A549 (cell line): ENCODE measurements at regions not wholly inside any gene's neighbourhood (a gene's known extent, or its start where the extent isn't known, plus 50 kb on each side); places are given as distances from the start of the nearest gene placed in this dataset.
"Not testable (repeated sequence)": the region's sequence is repeated elsewhere in the genome, so short reads cannot be mapped to it uniquely, and the experiment has no call there.

Experiments used
- ATAC-seq, 2 experiments: fragments of 200-7000 bp in 1 of 2; fragments of >200 bp in 1 of 2; cut with Nextera tagmentation in 1 of 2; cut with Tn5 transposase in 1 of 2; 3 replicates each; pipeline versions ENCODE4 v1.8.0 to v1.9.1; 2018 to 2020; ENCODE audit warnings: mild to moderate bottlenecking in 1 of 2, moderate library complexity in 1 of 2
- CTCF ChIA-PET: fragments of 300-600 bp; sonication (Branson Sonifier 250); formaldehyde crosslinking; extraction: SDS; loops from one replicate; lab custom pipeline; 2021; ENCODE audit warnings: antibody characterized with exemption, inconsistent platforms; lab: Yijun Ruan, JAX
- POLR2A ChIA-PET: fragments of 350-600 bp; formaldehyde crosslinking; extraction: SDS; loops from one replicate; lab custom pipeline; 2021; ENCODE audit warnings: antibody characterized with exemption, inconsistent platforms; lab: Yijun Ruan, JAX
- DNase-seq, 2 experiments: peaks; one replicate each; pipeline versions ENCODE4 v3.0.0 to v3.0.0-alpha.2; 2011 to 2016; ENCODE audit warnings: low read depth in 1 of 2, low spot score in 1 of 2
- FAIRE-seq: peaks from 2 replicates; lab custom pipeline; 2011; peaks lifted over from hg19 to GRCh38; lab: Jason Lieb, UNC
- H3K27ac ChIP-seq, 2 experiments: fragments of >200 bp; sonication (Bioruptor Twin); formaldehyde crosslinking; 3 replicates each; pipeline ENCODE4 v1.5.1; 2016 to 2017
- H3K4me1 ChIP-seq: fragments of >200 bp; sonication (Bioruptor Twin); formaldehyde crosslinking; 3 replicates; pipeline ENCODE4 v1.6.1; 2016
- H3K4me2 ChIP-seq: fragments of >200 bp; sonication (Bioruptor Twin); formaldehyde crosslinking; 3 replicates; pipeline ENCODE4 v1.6.1; 2016
- H3K4me3 ChIP-seq: fragments of >200 bp; sonication (Bioruptor Twin); formaldehyde crosslinking; 3 replicates; pipeline ENCODE4 v1.5.1; 2016
- H3K9me3 ChIP-seq: fragments of >200 bp; sonication (Bioruptor Twin); formaldehyde crosslinking; 3 replicates; pipeline ENCODE4 v1.6.1; 2016
- EHF ChIP-seq: fragments of 250-450 bp; sonication (Bioruptor Pico); IDR thresholded peaks from 2 replicates; pipeline ENCODE4 v1.5.0; 2020; ENCODE audit warnings: mild to moderate bottlenecking
- EHMT2 ChIP-seq: fragments of 200-600 bp; sonication (generic); IDR thresholded peaks from 2 replicates; pipeline ENCODE4 v1.6.1; 2016; ENCODE audit warnings: antibody characterized with exemption, low read depth, mild to moderate bottlenecking, moderate library complexity
- FOSB ChIP-seq: fragments of 250-450 bp; sonication (Bioruptor Pico); IDR thresholded peaks from 2 replicates; pipeline ENCODE4 v1.5.0; 2020; ENCODE audit warnings: mild to moderate bottlenecking, moderate library complexity
- HDAC2 ChIP-seq: fragments of 200-600 bp; sonication (generic); IDR thresholded peaks from 2 replicates; pipeline ENCODE4 v1.6.1; 2016
- HOXA7 ChIP-seq: fragments of 250-450 bp; sonication (Bioruptor Pico); IDR thresholded peaks from 2 replicates; pipeline ENCODE4 v1.5.0; 2020; ENCODE audit warnings: mild to moderate bottlenecking, moderate library complexity
- HOXB5 ChIP-seq: fragments of 250-450 bp; sonication (Bioruptor Pico); IDR thresholded peaks from 2 replicates; pipeline ENCODE4 v1.5.0; 2020; ENCODE audit warnings: mild to moderate bottlenecking, moderate library complexity
- JUNB ChIP-seq: fragments of >200 bp; sonication (Bioruptor Twin); formaldehyde crosslinking; IDR thresholded peaks from 2 replicates; pipeline ENCODE4 v1.6.1; 2016
- KDM5A ChIP-seq: fragments of 200-600 bp; sonication (generic); IDR thresholded peaks from 2 replicates; pipeline ENCODE4 v1.6.1; 2016; ENCODE audit warnings: antibody characterized with exemption, mild to moderate bottlenecking
- NR3C1 ChIP-seq: fragments of >200 bp; sonication (Bioruptor Twin); formaldehyde crosslinking; IDR thresholded peaks from 3 replicates; pipeline ENCODE4 v1.6.1; 2017
- RARB ChIP-seq: fragments of 250-450 bp; sonication (Bioruptor Pico); IDR thresholded peaks from 2 replicates; pipeline ENCODE4 v1.8.0; 2021; ENCODE audit warnings: mild to moderate bottlenecking, moderate library complexity
- RNF2 ChIP-seq: fragments of 200-600 bp; sonication (generic); IDR thresholded peaks from 2 replicates; pipeline ENCODE4 v1.6.1; 2016; ENCODE audit warnings: low read depth, mild to moderate bottlenecking, antibody characterized with exemption, moderate library complexity, borderline replicate concordance
- ZFP36 ChIP-seq: fragments of 450-650 bp; IDR thresholded peaks from 2 replicates; pipeline ENCODE4 v1.6.1; 2014; ENCODE audit warnings: borderline replicate concordance; ENCODE audit not compliant: partially characterized antibody
- WGBS: methylation state at CpG from one replicate; pipeline ENCODE4 v1.1.6; 2017; ENCODE audit errors: missing lambda C conversion rate; 5-methylcytosine and 5-hydroxymethylcytosine counted together
- TF ChIP-seq, protein P1 (sequence below): fragments of 450-650 bp; IDR thresholded peaks from 2 replicates; pipeline ENCODE4 v1.6.1; 2014; ENCODE audit warnings: antibody characterized with exemption
- TF ChIP-seq, protein P2 (sequence below): IDR thresholded peaks from 2 replicates; pipeline ENCODE4 v1.6.1; 2012
- TF ChIP-seq, protein P3 (sequence below): fragments of >200 bp; sonication (Bioruptor Twin); formaldehyde crosslinking; IDR thresholded peaks from 3 replicates; pipeline ENCODE4 v1.6.1; 2016
- TF ChIP-seq, protein P4 (sequence below): fragments of 200-600 bp; sonication (generic); IDR thresholded peaks from 2 replicates; pipeline ENCODE4 v1.6.1; 2016; ENCODE audit warnings: antibody characterized with exemption, mild to moderate bottlenecking, moderate library complexity

DNA sequence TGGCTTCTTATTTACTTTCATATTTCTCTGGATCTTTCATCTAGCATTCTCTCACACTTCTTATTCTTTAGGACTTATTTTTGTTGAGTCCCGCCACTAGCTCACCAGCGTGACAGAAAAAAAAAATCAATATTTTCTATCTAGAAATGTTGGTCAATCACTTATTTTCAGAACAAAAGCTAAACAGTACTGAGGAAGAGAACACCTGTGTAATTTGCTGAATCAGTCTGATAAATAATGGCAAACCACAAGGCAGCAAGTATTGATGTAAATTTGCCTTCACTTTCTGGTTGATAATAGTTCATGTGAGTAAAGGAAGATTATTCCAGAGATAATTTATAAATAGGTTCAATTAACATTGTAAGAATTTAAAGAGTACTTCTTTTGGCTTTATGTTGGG, 179.2 kb downstream of the BCHE start:
- Histone ChIP-seq H3K4me2 (no peak overlapping the region), H3K9me3 (no peaks in the 10 kb centered on the region), H3K4me3 (no peak overlapping the region), H3K4me1 (no peaks in the 10 kb centered on the region), H3K27ac (no peak overlapping the region)
- no peak for DNase-seq
- FAIRE-seq = no peak
- POLR2A ChIA-PET = no interaction called here
- CTCF ChIA-PET = no interaction called here
- no peak for ATAC-seq
- no peak for TF ChIP-seq HOXA7
- no peak for TF ChIP-seq ZFP36
- TF ChIP-seq, protein P1, sequence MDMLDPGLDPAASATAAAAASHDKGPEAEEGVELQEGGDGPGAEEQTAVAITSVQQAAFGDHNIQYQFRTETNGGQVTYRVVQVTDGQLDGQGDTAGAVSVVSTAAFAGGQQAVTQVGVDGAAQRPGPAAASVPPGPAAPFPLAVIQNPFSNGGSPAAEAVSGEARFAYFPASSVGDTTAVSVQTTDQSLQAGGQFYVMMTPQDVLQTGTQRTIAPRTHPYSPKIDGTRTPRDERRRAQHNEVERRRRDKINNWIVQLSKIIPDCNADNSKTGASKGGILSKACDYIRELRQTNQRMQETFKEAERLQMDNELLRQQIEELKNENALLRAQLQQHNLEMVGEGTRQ = no peak
- TF ChIP-seq HDAC2 = no peak
- TF ChIP-seq HOXB5 = no peak
- no peak for TF ChIP-seq EHMT2
- TF ChIP-seq KDM5A = no peak
- TF ChIP-seq RNF2 = no peak
- TF ChIP-seq, protein P2, sequence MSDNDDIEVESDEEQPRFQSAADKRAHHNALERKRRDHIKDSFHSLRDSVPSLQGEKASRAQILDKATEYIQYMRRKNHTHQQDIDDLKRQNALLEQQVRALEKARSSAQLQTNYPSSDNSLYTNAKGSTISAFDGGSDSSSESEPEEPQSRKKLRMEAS = no peak
- 70% methylated on average over 2 of the region's 2 CpGs for WGBS

DNA sequence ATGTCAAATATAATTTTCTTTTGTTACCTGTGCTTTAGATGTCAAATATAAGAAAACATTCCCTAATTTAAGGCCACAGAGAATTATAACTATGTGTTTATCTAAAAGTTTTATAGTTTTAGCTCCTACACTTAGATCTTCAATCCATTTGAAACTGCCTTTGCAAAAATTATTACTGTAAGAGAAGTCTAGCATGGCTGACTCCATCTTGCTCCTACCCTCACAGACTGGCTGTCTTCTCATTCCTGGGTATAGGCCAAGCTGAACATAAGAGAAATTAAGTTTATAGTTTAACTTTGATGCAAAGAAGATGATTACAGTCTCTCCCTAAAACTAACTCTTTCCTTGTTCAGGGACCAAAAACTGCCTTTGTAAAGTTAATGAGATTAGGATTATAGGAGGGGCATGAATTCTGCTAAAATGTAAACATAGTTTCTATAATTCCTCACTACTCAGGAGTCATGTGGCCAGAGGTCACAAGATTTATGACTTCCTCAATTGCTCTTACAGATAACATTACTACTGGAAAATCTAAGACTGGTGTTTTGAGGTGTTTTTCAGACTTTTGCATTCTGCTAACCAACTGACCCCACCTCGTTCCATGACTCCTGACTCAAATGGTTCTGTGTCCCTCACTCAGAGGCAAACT, 184.0 kb downstream of the BCHE start:
- FAIRE-seq = no peak
- POLR2A ChIA-PET = no interaction called here
- H3K9me3 ChIP-seq = no peaks in the 10 kb centered on the region
- no peak overlapping the region for H3K27ac ChIP-seq
- no peak overlapping the region for H3K4me2 ChIP-seq
- TF ChIP-seq JUNB = no peak
- no peak for TF ChIP-seq EHF (CRISPR knock-in tag)
- TF ChIP-seq HOXB5 = no peak
- TF ChIP-seq, protein P3, sequence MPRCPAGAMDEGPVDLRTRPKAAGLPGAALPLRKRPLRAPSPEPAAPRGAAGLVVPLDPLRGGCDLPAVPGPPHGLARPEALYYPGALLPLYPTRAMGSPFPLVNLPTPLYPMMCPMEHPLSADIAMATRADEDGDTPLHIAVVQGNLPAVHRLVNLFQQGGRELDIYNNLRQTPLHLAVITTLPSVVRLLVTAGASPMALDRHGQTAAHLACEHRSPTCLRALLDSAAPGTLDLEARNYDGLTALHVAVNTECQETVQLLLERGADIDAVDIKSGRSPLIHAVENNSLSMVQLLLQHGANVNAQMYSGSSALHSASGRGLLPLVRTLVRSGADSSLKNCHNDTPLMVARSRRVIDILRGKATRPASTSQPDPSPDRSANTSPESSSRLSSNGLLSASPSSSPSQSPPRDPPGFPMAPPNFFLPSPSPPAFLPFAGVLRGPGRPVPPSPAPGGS = no peak
- no peak for TF ChIP-seq FOSB
- TF ChIP-seq RARB (CRISPR knock-in tag) = no peak
- TF ChIP-seq, protein P4, sequence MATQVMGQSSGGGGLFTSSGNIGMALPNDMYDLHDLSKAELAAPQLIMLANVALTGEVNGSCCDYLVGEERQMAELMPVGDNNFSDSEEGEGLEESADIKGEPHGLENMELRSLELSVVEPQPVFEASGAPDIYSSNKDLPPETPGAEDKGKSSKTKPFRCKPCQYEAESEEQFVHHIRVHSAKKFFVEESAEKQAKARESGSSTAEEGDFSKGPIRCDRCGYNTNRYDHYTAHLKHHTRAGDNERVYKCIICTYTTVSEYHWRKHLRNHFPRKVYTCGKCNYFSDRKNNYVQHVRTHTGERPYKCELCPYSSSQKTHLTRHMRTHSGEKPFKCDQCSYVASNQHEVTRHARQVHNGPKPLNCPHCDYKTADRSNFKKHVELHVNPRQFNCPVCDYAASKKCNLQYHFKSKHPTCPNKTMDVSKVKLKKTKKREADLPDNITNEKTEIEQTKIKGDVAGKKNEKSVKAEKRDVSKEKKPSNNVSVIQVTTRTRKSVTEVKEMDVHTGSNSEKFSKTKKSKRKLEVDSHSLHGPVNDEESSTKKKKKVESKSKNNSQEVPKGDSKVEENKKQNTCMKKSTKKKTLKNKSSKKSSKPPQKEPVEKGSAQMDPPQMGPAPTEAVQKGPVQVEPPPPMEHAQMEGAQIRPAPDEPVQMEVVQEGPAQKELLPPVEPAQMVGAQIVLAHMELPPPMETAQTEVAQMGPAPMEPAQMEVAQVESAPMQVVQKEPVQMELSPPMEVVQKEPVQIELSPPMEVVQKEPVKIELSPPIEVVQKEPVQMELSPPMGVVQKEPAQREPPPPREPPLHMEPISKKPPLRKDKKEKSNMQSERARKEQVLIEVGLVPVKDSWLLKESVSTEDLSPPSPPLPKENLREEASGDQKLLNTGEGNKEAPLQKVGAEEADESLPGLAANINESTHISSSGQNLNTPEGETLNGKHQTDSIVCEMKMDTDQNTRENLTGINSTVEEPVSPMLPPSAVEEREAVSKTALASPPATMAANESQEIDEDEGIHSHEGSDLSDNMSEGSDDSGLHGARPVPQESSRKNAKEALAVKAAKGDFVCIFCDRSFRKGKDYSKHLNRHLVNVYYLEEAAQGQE = no peak
- TF ChIP-seq NR3C1 = no peak
- no peak for DNase-seq
- CTCF ChIA-PET = no interaction called here
- 38% methylated on average over 1 of the region's 1 CpG for WGBS
- ATAC-seq = no peak
- H3K4me1 ChIP-seq = no peaks in the 10 kb centered on the region
- no peak overlapping the region for H3K4me3 ChIP-seq

DNA sequence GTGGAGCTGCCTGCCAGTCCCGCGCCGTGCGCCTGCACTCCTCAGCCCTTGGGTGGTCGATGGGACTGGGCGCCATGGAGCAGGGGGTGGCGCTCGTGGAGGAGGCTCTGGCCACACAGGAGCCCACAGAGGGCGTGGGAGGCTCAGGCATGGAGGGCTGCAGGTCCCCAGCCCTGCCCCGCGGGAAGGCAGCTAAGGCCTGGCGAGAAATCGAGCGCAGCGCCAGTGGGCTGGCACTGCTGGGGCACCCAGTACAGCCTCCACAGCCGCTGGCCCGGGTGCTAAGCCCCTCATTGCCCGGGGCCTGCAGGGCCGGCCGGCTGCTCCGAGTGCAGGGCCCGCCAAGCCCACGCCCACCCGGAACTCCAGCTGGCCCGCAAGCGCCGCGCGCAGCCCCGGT, 187.9 kb downstream of the BCHE start:
- H3K27ac ChIP-seq, H3K4me3 ChIP-seq, H3K9me3 ChIP-seq, H3K4me1 ChIP-seq, CTCF ChIA-PET, H3K4me2 ChIP-seq, DNase-seq, ATAC-seq, POLR2A ChIA-PET, FAIRE-seq: not testable (repeated sequence)
- 88% methylated on average over 9 of the region's 30 CpGs for WGBS
